Kidney (tissue), 13 donors: ENCODE measurements at regions not wholly inside any gene's neighbourhood (a gene's known extent, or its start where the extent isn't known, plus 50 kb on each side); places are given as distances from the start of the nearest gene placed in this dataset.

Source experiments
- DNase-seq, 5 donors: peaks; one replicate each; pipeline ENCODE4 v3.0.0-alpha.2; 2013 to 2020
- FAIRE-seq: peaks from 2 replicates; lab custom pipeline; 2012; peaks lifted over from hg19 to GRCh38; lab: Jason Lieb, UNC
- H3K27ac ChIP-seq, 2 donors: one replicate each; pipeline ENCODE4 v1.7.0; 2013; ENCODE audit warnings: low read depth in 2 of 2, low read length in 2 of 2, inconsistent platforms in 1 of 2
- H3K27me3 ChIP-seq: one replicate; pipeline ENCODE4 v1.7.1; 2013; ENCODE audit warnings: low read length, inconsistent platforms; ENCODE audit not compliant: control insufficient read depth, insufficient read depth
- H3K36me3 ChIP-seq, 3 donors: one replicate each; pipeline versions ENCODE4 v1.7.0 to v1.7.1; 2013; ENCODE audit warnings: low read length in 3 of 3, control low read depth in 1 of 3, inconsistent platforms in 1 of 3; ENCODE audit not compliant: insufficient read depth in 3 of 3, control insufficient read depth in 2 of 3
- H3K4me1 ChIP-seq, 3 donors: one replicate each; pipeline versions ENCODE4 v1.7.0 to v1.7.1; 2013; ENCODE audit warnings: low read length in 3 of 3, inconsistent platforms in 1 of 3, low read depth in 1 of 3; ENCODE audit not compliant: control insufficient read depth in 2 of 3, insufficient read depth in 2 of 3
- H3K4me3 ChIP-seq, 3 donors: one replicate each; pipeline versions ENCODE4 v1.7.0 to v1.8.1; 2013; ENCODE audit warnings: low read length in 3 of 3, control low read depth in 1 of 3, inconsistent platforms in 1 of 3
- H3K9ac ChIP-seq, 3 donors: one replicate each; pipeline versions ENCODE4 v1.7.0 to v1.7.1; 2013; ENCODE audit warnings: low read length in 3 of 3, control low read depth in 1 of 3, inconsistent platforms in 1 of 3
- H3K9me3 ChIP-seq, 3 donors: one replicate each; pipeline versions ENCODE4 v1.7.0 to v1.7.1; 2013; ENCODE audit warnings: low read length in 3 of 3, control low read depth in 1 of 3, inconsistent platforms in 1 of 3; ENCODE audit not compliant: control insufficient read depth in 2 of 3, insufficient read depth in 1 of 3
- CTCF ChIP-seq: IDR thresholded peaks from 3 replicates; pipeline ENCODE4 v1.5.1; 2012; ENCODE audit warnings: mild to moderate bottlenecking, moderate library complexity, borderline replicate concordance; ENCODE audit not compliant: insufficient read depth; ENCODE audit errors: extremely low read depth
- intact Hi-C: fragments of 100-400 bp; cut with DNase I; formaldehyde crosslinking; loops from one replicate; pipeline ENCODE4 v1.11.1; 2022
- donor health status: control.
- donor health status: control.
- donor health status: control.
- donor health status: control.
- donor health status: control.
- donor health status: DM: yes; HTN: yes; CAD: no.
- donor health status: Normal renal cell carcinoma (clear cell type).

- H3K9me3 ChIP-seq: peaks cover 0 to 2% (median 0%) of the 10 kb centered on the region in 3 donors
- no peaks in the 10 kb centered on the region for H3K27me3 ChIP-seq
- FAIRE-seq: no peak
- no peak overlapping the region for H3K4me3 ChIP-seq
- H3K36me3 ChIP-seq: no peaks in the 10 kb centered on the region
- no peak for TF ChIP-seq CTCF
- no peak for DNase-seq
- no peaks in the 10 kb centered on the region for H3K4me1 ChIP-seq
- no peak overlapping the region for H3K27ac ChIP-seq
- intact Hi-C loops: no loop called here
- H3K9ac ChIP-seq: no peak overlapping the region
Observed at GRCh38 chr2:150676747-150677383, 189.4 kb upstream of the RND3 start.

- no peak for FAIRE-seq
- intact Hi-C loops: no loop called here
- Histone ChIP-seq H3K9me3 (peaks cover 0 to 2% (median 0%) of the 10 kb centered on the region in 3 donors), H3K9ac (no peak overlapping the region), H3K4me3 (no peak overlapping the region), H3K27ac (no peak overlapping the region), H3K36me3 (no peaks in the 10 kb centered on the region), H3K4me1 (no peaks in the 10 kb centered on the region), H3K27me3 (no peaks in the 10 kb centered on the region)
- no peak for TF ChIP-seq CTCF
- no peak for DNase-seq
Observed at GRCh38 chr2:150675807-150676206, 188.3 kb upstream of the RND3 start.

GRCh38 chr2:150674283-150674682 lies 186.8 kb upstream of the RND3 start:
- no peaks in the 10 kb centered on the region for H3K36me3 ChIP-seq
- no peaks in the 10 kb centered on the region for H3K27me3 ChIP-seq
- TF ChIP-seq CTCF: no peak
- no peak overlapping the region for H3K27ac ChIP-seq
- DNase-seq (no peak), FAIRE-seq (no peak)
- H3K4me1 ChIP-seq: no peaks in the 10 kb centered on the region
- intact Hi-C loops: no loop called here
- no peak overlapping the region for H3K4me3 ChIP-seq
- no peak overlapping the region for H3K9ac ChIP-seq
- peaks cover 0 to 2% (median 0%) of the 10 kb centered on the region in 3 donors for H3K9me3 ChIP-seq

DNA sequence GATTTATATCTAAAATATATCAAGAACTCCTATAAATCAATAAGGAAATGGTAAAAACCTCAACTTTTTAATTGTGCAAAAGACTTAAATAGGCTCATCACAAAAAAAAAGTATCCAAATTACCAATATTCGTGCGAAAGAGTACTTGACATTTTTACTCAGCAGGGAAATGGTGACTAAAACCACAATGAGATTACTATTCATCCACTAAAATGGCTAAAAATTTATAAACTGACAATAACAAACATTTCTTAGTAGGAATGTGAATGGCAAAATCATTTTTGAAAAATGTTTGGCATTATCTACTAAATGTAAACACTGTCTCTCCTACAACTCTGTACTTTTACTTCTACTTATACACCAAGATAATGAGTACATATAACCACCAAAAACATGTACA lies 184.8 kb upstream of the RND3 start:
- Histone ChIP-seq H3K36me3 (no peaks in the 10 kb centered on the region), H3K4me1 (no peaks in the 10 kb centered on the region), H3K27me3 (no peaks in the 10 kb centered on the region), H3K27ac (no peak overlapping the region), H3K9ac (no peak overlapping the region), H3K9me3 (peaks cover 0 to 2% (median 0%) of the 10 kb centered on the region in 3 donors), H3K4me3 (no peak overlapping the region)
- intact Hi-C loops: no loop called here
- no peak for TF ChIP-seq CTCF
- FAIRE-seq (no peak), DNase-seq (no peak)
